Testis (tissue), 2 donors: ENCODE measurements at regions not wholly inside any gene's neighbourhood (a gene's known extent, or its start where the extent isn't known, plus 50 kb on each side); places are given as distances from the start of the nearest gene placed in this dataset.
A peak's percentile ranks its signal among the peaks of the same experiment; 100 is the strongest.
"Not testable (repeated sequence)": the region's sequence is repeated elsewhere in the genome, so short reads cannot be mapped to it uniquely, and the experiment has no call there.

Experiments
- DNase-seq: peaks from one replicate; pipeline ENCODE4 v3.0.0-alpha.2; 2019
- H3K27ac ChIP-seq, 2 donors: fragments of 200-600 bp; sonication (generic); one replicate each; pipeline ENCODE4 v1.5.1; 2019
- H3K27me3 ChIP-seq: fragments of 200-600 bp; sonication (generic); one replicate; pipeline ENCODE4 v1.5.1; 2019
- H3K36me3 ChIP-seq: fragments of 200-600 bp; sonication (generic); one replicate; pipeline ENCODE4 v1.5.1; 2017; ENCODE audit warnings: low read depth; ENCODE audit errors: missing control alignments
- H3K4me1 ChIP-seq: fragments of 200-600 bp; sonication (generic); one replicate; pipeline ENCODE4 v1.5.1; 2019
- H3K4me3 ChIP-seq, 2 donors: fragments of 200-600 bp; sonication (generic); one replicate each; pipeline ENCODE4 v1.5.1; 2017 to 2019
- H3K9me3 ChIP-seq: fragments of 200-600 bp; sonication (generic); one replicate; pipeline ENCODE4 v1.5.1; 2017
- POLR2A ChIP-seq: fragments of 450-650 bp; IDR thresholded peaks from one replicate; pipeline ENCODE4 v1.6.1; 2017; ENCODE audit warnings: antibody characterized with exemption, mild to moderate bottlenecking, moderate library complexity
- WGBS, 2 donors: methylation state at CpG; one replicate each; pipeline ENCODE4 v1.1.5; 2018; 5-methylcytosine and 5-hydroxymethylcytosine counted together
- intact Hi-C: fragments of 100-400 bp; cut with DNase I; formaldehyde crosslinking; loops from one replicate; pipeline ENCODE4 v1.15.1; 2023; ENCODE audit warnings: low total_unique reads
- TF ChIP-seq, protein P1 (sequence below), 3 experiments: fragments of 450-650 bp in 2 of 3; fragments of 200-600 bp in 1 of 3; sonication (generic) in 1 of 3; IDR thresholded peaks; one replicate each; pipeline ENCODE4 v1.5.1; 2016 to 2019; ENCODE audit warnings: antibody characterized with exemption in 3 of 3, mild to moderate bottlenecking in 2 of 3, moderate library complexity in 1 of 3

DNA sequence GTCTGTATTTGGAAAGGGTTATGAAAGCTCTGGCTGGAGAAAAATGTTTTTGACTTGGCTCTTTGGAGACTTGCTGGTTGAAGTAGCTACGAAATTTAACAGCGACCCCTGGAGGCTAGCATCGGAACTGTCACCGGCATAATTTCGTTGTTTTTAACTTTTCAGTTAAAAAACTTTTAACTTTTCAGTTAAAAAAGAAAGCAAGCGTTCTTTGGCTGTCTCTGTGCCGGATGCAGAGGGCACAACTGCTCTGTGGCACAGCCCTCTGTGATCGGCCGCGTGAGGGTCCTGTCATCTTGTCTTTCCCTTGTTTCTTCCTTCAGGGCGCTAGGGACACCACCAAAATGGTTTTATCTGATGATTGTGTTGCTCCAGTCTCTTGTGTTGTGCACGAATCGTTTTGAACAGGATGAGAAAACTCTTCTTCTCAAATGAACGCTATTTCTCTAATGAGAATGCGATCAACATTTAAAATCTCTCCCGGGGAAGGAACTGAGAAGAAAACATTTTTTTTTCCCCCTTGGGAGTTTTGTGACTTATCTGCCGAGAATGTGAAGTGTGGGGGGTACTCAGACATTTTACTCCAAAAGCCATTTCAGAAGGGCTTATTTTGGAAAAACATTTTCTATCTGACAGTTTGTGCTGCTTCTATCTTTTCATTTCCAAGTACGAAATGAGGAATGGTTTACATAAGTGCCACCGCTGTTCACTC, 57.1 kb downstream of the ADCYAP1 start:
- peak; percentile 56 for DNase-seq
- peak overlapping the region; percentile 24 to 59 for H3K4me3 ChIP-seq
- H3K4me1 ChIP-seq = no peaks in the 10 kb centered on the region
- WGBS, 2 donors = 3 to 4% methylated on average over 19 of the region's 19 CpGs
- no peaks in the 10 kb centered on the region for H3K27me3 ChIP-seq
- no peaks in the 10 kb centered on the region for H3K36me3 ChIP-seq
- intact Hi-C loops = no loop called here
- TF ChIP-seq, protein P1, sequence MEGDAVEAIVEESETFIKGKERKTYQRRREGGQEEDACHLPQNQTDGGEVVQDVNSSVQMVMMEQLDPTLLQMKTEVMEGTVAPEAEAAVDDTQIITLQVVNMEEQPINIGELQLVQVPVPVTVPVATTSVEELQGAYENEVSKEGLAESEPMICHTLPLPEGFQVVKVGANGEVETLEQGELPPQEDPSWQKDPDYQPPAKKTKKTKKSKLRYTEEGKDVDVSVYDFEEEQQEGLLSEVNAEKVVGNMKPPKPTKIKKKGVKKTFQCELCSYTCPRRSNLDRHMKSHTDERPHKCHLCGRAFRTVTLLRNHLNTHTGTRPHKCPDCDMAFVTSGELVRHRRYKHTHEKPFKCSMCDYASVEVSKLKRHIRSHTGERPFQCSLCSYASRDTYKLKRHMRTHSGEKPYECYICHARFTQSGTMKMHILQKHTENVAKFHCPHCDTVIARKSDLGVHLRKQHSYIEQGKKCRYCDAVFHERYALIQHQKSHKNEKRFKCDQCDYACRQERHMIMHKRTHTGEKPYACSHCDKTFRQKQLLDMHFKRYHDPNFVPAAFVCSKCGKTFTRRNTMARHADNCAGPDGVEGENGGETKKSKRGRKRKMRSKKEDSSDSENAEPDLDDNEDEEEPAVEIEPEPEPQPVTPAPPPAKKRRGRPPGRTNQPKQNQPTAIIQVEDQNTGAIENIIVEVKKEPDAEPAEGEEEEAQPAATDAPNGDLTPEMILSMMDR (IDR thresholded peaks at IDR 0.05) = peak; percentile 87 to 99 (median 89)
- TF ChIP-seq POLR2A = no peak
- H3K27ac ChIP-seq = peak overlapping the region; percentile 47 to 56
- no peaks in the 10 kb centered on the region for H3K9me3 ChIP-seq

DNA sequence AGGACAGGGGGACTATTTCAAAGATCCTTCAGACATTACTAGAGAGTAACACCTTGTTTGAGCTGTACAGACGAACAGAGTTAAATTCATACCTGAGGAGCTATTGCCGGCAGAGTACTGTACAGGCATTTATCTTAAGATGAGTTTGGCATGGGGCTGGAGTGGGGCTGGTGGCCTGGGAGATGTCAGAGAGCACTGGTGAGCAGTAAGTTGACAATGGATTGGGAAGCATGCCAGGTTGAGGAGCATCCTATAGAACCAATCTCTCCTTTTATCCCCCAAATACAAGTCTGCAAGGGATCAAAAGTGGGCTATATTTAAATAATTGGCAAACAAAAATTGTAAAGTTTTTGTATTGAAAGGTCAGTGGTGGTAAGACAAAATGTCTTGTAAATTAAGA, 58.6 kb downstream of the ADCYAP1 start:
- Histone ChIP-seq H3K9me3 (no peaks in the 10 kb centered on the region), H3K4me1 (no peaks in the 10 kb centered on the region), H3K27ac (no peak overlapping the region), H3K36me3 (no peaks in the 10 kb centered on the region), H3K27me3 (no peaks in the 10 kb centered on the region), H3K4me3 (no peak overlapping the region)
- DNase-seq = no peak
- TF ChIP-seq POLR2A = no peak
- TF ChIP-seq, protein P1 (IDR thresholded peaks at IDR 0.05) = no peak
- intact Hi-C loops = no loop called here
- WGBS, 2 donors = 72 to 88% methylated on average over 2 of the region's 2 CpGs

DNA sequence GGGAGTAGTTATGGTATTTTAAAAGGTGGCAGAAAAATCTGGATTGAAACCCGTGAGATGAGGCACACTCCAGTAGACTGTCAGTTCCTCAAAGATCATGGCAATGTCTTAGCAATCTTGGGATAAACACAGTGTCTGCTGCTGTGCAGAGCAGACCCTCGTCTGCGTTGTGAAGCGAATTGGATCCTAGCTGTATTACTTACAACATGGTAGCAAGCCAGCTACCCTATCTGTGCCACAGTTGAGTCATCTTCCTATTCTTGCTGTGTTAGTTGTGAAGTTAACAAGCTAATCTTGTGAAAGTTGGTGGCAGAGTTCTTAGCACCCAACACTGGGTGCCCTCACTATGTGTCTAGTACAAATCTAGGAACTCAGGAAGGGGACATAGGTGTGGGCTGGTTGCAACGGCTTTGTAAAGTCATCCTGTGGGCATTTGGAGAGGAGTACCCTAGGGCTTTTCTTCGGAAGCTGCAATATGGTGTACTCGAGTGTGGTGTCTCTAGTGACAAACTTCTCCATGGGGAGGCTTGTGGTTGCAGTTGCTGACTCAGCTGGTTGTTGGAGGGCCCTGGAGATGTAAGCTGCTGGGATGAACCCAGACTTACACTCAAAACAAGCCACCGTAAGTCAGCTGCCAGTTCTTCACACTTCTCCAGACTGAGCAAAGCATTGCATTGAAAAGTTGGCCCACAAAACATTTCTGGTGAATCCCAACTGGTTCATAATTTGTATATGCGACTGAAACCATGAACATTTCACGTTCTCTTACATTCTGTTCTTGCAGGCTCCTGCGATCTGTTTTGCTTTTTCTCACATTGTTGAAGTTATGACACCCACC, 61.5 kb downstream of the ADCYAP1 start:
- H3K9me3 ChIP-seq = no peaks in the 10 kb centered on the region
- H3K27me3 ChIP-seq = no peaks in the 10 kb centered on the region
- TF ChIP-seq, protein P1 (IDR thresholded peaks at IDR 0.05) = no peak
- no peak for TF ChIP-seq POLR2A
- no peaks in the 10 kb centered on the region for H3K36me3 ChIP-seq
- WGBS, 2 donors = 92% methylated on average over 10 to 11 of the region's 11 CpGs
- no peaks in the 10 kb centered on the region for H3K4me1 ChIP-seq
- no peak for DNase-seq
- H3K27ac ChIP-seq = no peak overlapping the region
- no peak overlapping the region for H3K4me3 ChIP-seq
- intact Hi-C loops = no loop called here

DNA sequence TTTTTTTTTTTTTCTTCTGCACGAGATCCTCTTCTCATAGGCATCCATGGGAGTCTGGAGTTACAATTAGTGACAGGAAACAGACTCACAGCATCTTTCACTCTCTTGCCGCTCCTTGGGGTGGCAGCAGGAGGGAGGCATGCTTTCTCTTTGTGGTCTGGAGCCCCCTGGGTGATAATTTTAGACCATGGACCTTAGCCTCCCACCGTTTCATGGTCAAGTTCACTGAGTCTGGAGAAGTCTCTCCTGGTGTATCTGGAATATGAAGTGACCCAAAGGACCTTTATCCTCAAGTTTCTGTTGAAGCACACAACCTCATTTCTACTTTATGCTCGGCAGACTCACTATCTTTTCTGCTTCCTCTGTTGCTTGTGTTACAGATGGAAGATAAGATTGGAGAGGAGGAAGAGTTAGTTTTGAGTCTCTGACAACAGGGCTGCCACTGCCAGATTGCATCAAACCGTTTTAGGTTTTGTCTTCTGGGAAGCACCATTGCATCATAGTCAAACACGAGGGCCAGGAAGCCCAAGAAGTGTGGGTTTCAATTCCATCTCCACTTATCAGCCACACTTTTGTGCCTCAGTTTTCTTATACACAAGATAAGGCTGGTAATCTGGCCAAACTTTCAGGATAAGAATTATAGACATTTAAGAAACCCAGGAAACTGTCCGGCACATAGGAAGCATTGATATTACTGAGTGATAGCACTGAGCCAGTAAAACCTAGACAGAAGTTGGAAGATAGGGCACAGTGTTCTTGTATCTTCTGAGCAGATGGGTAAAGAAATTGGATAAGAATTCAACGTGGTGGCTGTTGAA, 62.3 kb downstream of the ADCYAP1 start:
- DNase-seq = no peak
- intact Hi-C loops = no loop called here
- 81 to 86% methylated on average over 8 of the region's 8 CpGs for WGBS, 2 donors
- TF ChIP-seq POLR2A = no peak
- TF ChIP-seq, protein P1 (IDR thresholded peaks at IDR 0.05) = no peak
- no peaks in the 10 kb centered on the region for H3K27me3 ChIP-seq
- H3K9me3 ChIP-seq = no peaks in the 10 kb centered on the region
- no peaks in the 10 kb centered on the region for H3K36me3 ChIP-seq
- H3K4me3 ChIP-seq = no peak overlapping the region
- H3K4me1 ChIP-seq = no peaks in the 10 kb centered on the region
- no peak overlapping the region for H3K27ac ChIP-seq

DNA sequence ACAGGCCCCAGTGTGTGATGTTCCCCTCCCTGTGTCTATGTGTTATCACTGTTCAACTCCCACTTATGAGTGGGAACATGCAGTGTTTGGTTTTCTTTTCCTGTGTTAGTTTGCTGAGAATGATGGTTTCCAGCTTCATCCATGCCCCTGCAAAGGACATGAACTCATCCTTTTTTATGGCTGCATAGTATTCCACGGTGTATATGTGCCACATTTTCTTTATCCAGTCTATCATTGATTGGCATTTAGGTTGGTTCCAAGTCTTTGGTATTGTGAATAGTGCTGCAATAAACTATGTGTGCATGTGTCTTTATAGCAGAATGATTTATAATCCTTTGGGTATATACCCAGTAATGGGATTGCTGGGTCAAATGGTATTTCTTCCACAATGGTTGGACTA, 64.2 kb downstream of the ADCYAP1 start:
- intact Hi-C loops, H3K36me3 ChIP-seq: not testable (repeated sequence)
- 90 to 92% methylated on average over 1 of the region's 1 CpG for WGBS, 2 donors

DNA sequence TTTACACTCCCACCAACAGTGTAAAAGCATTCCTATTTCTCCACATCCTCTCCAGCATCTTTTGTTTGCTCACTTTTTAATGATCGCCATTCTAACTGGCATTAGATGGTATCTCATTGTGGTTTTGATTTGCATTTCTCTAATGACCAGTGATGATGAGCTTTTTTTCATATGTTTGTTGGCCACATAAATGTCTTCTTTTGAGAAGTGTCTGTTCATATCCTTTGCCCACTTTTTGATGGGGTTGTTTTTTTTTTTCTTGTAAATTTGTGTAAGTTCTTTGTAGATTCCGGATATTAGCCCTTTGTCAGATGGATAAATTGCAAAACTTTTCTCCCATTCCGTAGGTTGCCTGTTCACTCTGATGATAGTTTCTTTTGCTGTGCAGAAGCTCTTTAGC, 64.6 kb downstream of the ADCYAP1 start:
- H3K27me3 ChIP-seq, H3K4me3 ChIP-seq, DNase-seq, H3K36me3 ChIP-seq, H3K4me1 ChIP-seq, H3K9me3 ChIP-seq, H3K27ac ChIP-seq, intact Hi-C loops: not testable (repeated sequence)
- 81 to 95% methylated on average over 3 of the region's 3 CpGs for WGBS, 2 donors

More for the DNA sequence above, 64.2 kb downstream of the ADCYAP1 start:
- H3K4me3 ChIP-seq, DNase-seq, H3K4me1 ChIP-seq, H3K27me3 ChIP-seq, H3K27ac ChIP-seq, H3K9me3 ChIP-seq: not testable (repeated sequence)

DNA sequence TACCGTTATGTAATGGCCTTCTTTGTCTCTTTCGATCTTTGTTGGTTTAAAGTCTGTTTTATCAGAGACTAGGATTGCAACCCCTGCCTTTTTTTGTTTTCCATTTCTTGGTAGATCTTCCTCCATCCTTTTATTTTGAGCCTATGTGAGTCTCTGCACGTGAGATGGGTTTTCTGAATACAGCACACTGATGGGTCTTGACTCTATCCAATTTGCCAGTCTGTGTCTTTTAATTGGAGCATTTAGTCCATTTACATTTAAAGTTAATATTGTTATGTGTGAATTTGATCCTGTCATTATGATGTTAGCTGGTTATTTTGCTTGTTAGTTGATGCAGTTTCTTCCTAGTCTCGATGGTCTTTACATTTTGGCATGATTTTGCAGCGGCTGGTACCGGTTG, 69.9 kb downstream of the ADCYAP1 start:
- H3K27me3 ChIP-seq, H3K9me3 ChIP-seq, H3K27ac ChIP-seq, DNase-seq, H3K36me3 ChIP-seq, intact Hi-C loops, H3K4me1 ChIP-seq, H3K4me3 ChIP-seq: not testable (repeated sequence)
- WGBS, 2 donors = 89 to 90% methylated on average over 3 of the region's 6 CpGs
